Ishikawa (cell line): ENCODE measurements at regions not wholly inside any gene's neighbourhood (a gene's known extent, or its start where the extent isn't known, plus 50 kb on each side); places are given as distances from the start of the nearest gene placed in this dataset.

Experiments
- CEBPB ChIP-seq: IDR thresholded peaks from 2 replicates; pipeline ENCODE4 v1.6.1; 2012
- EGR1 ChIP-seq: IDR thresholded peaks from 2 replicates; pipeline ENCODE4 v1.6.1; 2012
- EP300 ChIP-seq: IDR thresholded peaks from 2 replicates; pipeline ENCODE4 v1.6.1; 2012; ENCODE audit warnings: borderline replicate concordance
- FOXM1 ChIP-seq: IDR thresholded peaks from 2 replicates; pipeline ENCODE4 v1.6.1; 2012; ENCODE audit warnings: low read depth, borderline replicate concordance
- NFIC ChIP-seq: IDR thresholded peaks from 2 replicates; pipeline ENCODE4 v1.6.1; 2012
- RAD21 ChIP-seq: IDR thresholded peaks from 2 replicates; pipeline ENCODE4 v1.6.1; 2012; ENCODE audit warnings: low read depth
- TAF1 ChIP-seq: IDR thresholded peaks from 2 replicates; pipeline ENCODE4 v1.6.1; 2012; ENCODE audit warnings: low read depth, mild to moderate bottlenecking
- TCF12 ChIP-seq: IDR thresholded peaks from 2 replicates; pipeline ENCODE4 v1.6.1; 2012; ENCODE audit warnings: low read depth
- TEAD4 ChIP-seq: IDR thresholded peaks from 2 replicates; pipeline ENCODE4 v1.6.1; 2012
- YY1 ChIP-seq: IDR thresholded peaks from 2 replicates; pipeline ENCODE4 v1.6.1; 2012; ENCODE audit warnings: low read depth
- ZBTB7A ChIP-seq: IDR thresholded peaks from 2 replicates; pipeline ENCODE4 v1.6.1; 2012; ENCODE audit warnings: low read depth
- TF ChIP-seq, protein P1 (sequence below): IDR thresholded peaks from 2 replicates; pipeline ENCODE4 v1.6.1; 2012
- TF ChIP-seq, protein P2 (sequence below): IDR thresholded peaks from 2 replicates; pipeline ENCODE4 v1.6.1; 2012; ENCODE audit warnings: low read depth, mild to moderate bottlenecking
- TF ChIP-seq, protein P3 (sequence below): IDR thresholded peaks from 2 replicates; pipeline ENCODE4 v1.6.1; 2012

DNA sequence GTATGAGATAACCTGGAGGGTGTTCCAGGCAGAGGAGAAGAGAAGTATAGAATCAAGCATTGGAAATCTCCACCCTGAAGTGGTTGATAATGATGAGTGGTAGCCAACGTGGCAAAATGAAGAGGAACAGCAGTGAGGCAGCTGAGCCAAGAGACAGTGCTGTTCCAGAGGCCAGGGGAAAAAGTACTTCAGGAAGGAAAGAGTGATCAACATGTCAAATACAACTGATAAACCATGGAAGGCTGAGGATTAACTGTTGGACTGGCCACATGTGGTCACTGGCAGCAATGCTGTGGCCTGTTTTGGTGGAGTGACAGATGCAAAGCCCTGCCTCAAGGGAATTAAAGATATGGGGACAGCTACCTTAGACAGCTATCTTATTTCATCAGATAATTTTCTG, 51.9 kb upstream of the RMP24 start:
- TF ChIP-seq EP300, result no peak
- TF ChIP-seq, protein P1, sequence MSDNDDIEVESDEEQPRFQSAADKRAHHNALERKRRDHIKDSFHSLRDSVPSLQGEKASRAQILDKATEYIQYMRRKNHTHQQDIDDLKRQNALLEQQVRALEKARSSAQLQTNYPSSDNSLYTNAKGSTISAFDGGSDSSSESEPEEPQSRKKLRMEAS, result no peak
- TF ChIP-seq, protein P2, sequence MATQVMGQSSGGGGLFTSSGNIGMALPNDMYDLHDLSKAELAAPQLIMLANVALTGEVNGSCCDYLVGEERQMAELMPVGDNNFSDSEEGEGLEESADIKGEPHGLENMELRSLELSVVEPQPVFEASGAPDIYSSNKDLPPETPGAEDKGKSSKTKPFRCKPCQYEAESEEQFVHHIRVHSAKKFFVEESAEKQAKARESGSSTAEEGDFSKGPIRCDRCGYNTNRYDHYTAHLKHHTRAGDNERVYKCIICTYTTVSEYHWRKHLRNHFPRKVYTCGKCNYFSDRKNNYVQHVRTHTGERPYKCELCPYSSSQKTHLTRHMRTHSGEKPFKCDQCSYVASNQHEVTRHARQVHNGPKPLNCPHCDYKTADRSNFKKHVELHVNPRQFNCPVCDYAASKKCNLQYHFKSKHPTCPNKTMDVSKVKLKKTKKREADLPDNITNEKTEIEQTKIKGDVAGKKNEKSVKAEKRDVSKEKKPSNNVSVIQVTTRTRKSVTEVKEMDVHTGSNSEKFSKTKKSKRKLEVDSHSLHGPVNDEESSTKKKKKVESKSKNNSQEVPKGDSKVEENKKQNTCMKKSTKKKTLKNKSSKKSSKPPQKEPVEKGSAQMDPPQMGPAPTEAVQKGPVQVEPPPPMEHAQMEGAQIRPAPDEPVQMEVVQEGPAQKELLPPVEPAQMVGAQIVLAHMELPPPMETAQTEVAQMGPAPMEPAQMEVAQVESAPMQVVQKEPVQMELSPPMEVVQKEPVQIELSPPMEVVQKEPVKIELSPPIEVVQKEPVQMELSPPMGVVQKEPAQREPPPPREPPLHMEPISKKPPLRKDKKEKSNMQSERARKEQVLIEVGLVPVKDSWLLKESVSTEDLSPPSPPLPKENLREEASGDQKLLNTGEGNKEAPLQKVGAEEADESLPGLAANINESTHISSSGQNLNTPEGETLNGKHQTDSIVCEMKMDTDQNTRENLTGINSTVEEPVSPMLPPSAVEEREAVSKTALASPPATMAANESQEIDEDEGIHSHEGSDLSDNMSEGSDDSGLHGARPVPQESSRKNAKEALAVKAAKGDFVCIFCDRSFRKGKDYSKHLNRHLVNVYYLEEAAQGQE, result no peak
- TF ChIP-seq CEBPB, result no peak
- TF ChIP-seq YY1, result no peak
- no peak for TF ChIP-seq TAF1
- TF ChIP-seq, protein P3, sequence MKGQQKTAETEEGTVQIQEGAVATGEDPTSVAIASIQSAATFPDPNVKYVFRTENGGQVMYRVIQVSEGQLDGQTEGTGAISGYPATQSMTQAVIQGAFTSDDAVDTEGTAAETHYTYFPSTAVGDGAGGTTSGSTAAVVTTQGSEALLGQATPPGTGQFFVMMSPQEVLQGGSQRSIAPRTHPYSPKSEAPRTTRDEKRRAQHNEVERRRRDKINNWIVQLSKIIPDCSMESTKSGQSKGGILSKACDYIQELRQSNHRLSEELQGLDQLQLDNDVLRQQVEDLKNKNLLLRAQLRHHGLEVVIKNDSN, result no peak
- TF ChIP-seq RAD21, result no peak
- TF ChIP-seq TEAD4, result no peak
- no peak for TF ChIP-seq ZBTB7A
- no peak for TF ChIP-seq FOXM1
- TF ChIP-seq EGR1, result no peak
- TF ChIP-seq TCF12, result no peak
- no peak for TF ChIP-seq NFIC
